HG03460 (cell line): ENCODE measurements at regions not wholly inside any gene's neighbourhood (a gene's known extent, or its start where the extent isn't known, plus 50 kb on each side); places are given as distances from the start of the nearest gene placed in this dataset.
"Not testable (repeated sequence)": the region's sequence is repeated elsewhere in the genome, so short reads cannot be mapped to it uniquely, and the experiment has no call there.

Source experiments
- ATAC-seq: cut with Tn5 transposase; IDR thresholded peaks from one replicate; pipeline ENCODE4 v1.9.1; 2021; ENCODE audit not compliant: unreplicated experiment

DNA sequence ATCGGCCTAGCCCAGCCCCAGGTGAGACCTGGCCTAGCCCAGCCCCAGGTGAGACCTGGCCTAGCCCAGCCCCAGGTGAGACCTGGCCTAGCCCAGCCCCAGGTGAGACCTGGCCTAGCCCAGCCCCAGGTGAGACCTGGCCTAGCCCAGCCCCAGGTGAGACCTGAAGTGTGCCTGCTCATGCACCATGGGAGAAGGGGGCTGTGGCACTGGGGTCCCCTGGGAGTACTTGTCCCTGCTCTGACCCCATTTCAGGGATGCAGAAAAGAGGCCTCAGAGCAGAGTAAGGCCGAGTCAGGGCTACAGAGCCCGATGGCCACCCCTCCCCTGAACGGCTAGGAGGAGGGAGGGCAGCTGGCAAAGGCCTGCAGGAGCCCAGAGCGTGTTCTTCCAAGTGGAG is 129.6 kb downstream of the CRYBB2 start:
- not testable (repeated sequence) for ATAC-seq

GRCh38 chr22:25350551-25350971 is 131.1 kb downstream of the CRYBB2 start:
- no peak for ATAC-seq

GRCh38 chr22:25351631-25352293 is 132.3 kb downstream of the CRYBB2 start:
- ATAC-seq = no peak

GRCh38 chr22:25352294-25352680 is 132.8 kb downstream of the CRYBB2 start:
- ATAC-seq = no peak

- no peak for ATAC-seq
Observed at GRCh38 chr22:25353516-25354445, 134.3 kb downstream of the CRYBB2 start.

- ATAC-seq = no peak
Observed at GRCh38 chr22:25354456-25354855, 135.0 kb downstream of the CRYBB2 start.

- no peak for ATAC-seq
Observed at GRCh38 chr22:25357132-25357455, 137.7 kb downstream of the CRYBB2 start.

GRCh38 chr22:25357606-25358420 is 138.4 kb downstream of the CRYBB2 start:
- ATAC-seq = no peak

DNA sequence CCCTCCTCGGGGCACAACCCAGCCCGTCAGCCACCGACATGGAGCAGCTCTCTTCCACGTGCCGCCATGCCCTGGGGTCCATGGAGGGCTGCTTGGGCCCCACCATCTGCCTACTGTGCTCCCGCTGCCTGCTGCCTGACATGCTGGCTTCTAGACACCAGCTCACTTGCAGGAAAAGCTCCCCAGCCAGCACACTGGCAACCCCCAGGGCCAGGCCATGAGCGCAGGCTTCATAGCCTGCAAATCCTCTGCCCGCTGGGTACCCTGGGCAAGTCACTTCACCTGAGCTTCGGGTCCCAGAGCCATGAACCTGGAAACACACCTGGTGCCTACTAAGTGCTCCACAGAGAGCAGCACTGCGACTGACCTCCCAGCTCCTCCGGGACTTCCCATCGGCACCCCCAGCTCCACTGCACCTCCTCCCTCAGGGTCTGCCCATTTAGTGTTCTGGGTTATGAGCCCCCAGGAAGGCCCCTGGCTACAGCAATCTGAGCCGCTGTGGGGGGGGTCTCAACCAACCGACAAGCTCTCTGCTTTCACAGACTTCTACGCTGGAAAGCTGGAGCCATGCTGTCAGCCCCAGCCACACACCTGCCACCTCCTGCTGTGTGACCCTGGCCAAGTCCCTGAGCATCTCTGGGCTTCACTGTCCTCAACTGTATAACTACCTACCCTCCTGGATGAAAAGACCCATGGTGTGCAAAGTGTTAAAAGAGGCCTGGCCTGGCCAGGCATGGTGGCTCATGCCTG is 139.2 kb downstream of the CRYBB2 start:
- ATAC-seq = no peak

DNA sequence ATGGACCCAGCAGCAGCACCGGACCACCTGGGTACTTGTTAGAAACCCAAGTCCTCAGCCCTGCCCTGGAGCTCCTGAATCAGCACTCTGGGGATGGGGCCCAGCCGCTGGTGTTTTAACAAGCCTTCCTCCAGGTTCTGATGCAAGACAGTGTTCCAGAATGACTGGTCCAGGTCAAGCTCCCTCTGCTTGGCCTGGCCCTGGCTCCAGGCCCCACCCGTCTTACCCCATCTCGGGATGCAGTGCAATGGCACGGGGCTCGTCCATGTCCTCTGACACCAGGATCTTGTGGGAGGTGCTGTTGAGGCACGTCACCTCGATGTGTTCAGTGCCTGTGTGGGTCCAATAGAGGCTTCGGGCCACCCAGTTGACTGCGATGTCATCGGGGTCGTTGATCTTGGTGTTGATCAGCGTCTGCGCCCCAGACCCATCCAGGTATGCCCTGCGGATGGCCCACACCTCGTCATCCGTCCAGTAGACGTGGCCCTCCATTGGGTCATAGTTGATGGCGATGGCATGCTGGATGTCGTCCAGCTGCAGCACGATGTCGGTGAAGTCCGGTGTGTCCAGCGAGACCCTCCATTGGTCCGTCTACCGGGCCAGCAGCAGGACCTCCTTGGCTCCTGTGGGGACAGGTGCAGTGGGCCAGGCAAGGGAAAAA is 140.3 kb downstream of the CRYBB2 start:
- no peak for ATAC-seq

DNA sequence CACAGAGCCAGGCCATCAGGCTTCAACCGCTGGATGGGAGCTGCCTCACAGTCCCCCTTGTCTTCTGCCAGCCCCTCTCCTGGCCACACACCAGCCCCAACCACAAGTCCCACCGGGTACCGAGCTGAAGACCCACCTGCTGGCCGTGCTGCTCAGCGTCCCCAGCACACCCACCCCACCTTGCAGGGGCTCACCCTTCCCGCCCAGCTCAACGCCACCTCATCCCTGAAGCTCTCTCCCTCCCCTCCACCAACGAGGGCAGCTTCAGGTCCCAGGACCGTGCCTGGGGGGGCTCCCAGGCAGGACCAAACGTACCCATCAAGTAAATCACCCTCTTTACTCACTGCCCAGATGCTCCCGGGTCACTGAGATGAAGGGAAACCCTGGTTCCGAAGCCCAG is 141.0 kb downstream of the CRYBB2 start:
- no peak for ATAC-seq

DNA sequence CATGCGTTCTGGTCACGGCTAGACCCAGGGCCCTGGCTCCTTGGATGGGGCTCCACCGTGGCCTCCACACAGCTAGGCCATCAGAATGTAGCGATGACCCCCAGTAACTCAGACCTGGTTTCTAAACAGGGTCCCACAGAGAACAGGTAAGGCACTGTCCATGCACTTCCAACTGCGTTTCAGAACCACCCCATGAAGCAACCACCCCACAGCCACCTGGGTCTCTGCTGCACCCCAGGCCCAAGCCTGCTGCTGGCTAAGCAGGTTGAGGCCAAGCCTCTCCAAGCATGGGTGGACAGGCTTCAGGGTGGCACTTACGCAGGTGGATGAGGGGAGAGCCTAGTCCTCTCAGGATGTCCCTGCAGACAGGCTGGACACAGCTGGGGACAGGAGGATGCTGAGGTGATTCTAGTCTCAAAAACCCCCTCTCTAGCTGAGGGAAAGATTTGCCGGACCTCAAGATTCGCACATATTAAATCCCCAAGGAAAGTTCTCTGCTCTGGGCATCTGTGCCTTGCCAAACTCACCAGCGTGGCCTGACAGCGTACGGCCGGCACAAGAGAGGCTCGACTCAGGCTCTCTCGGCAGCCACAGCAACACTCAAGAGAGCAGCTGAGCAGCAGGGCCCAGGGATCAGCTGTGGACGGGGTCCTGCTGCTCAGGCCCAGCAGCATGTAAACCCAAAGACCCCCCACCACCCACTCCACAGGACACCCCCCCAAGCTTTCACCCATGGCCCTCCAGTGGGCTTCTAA is 141.6 kb downstream of the CRYBB2 start:
- ATAC-seq = no peak

DNA sequence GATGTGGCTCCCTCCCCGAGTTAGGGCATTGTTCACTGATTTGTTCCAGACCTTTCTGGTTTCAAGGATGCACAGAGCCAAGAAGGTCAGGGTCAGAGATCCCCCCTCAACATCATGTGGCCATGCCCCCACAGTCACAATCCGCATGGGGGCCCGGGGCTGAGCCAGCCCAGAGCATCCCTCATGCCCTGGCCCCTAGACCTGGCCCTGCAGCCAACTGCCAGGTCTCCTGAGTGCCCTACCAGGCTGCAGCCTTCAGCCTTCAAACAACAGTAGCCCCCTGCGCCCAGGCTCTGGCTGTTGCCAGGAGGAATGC is 142.4 kb downstream of the CRYBB2 start:
- ATAC-seq = no peak

DNA sequence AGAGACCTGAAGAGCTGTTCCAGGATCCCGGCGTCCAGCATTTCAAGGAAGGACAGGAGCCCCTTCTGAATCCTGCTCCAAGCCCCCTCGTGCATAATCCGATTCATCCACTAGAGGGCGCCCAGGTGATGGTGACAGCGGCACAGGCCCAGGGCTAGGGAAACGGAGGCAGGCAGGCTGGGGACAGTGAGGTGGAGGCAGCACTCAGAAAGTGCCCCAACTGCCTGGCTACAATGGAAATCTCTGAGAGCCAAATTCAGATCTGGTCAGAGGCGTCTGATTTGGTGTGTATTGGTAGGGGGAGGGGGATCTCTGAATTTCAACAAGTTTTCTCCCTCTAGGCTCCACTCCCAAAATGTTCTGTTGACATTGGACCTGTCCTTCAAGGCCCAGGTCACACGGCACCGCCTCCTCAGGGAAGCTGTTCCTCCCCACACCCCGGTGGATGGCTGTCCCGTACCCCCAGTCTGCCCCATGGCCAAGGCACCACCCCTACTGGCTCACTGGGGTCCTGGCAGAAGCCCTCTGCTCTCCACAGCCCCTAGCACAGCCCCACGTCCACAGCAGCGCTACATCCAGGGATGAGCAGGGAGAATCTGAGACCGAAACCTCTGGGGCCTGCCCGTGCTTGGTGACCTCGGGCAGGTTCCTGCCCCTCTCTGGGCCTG is 142.9 kb downstream of the CRYBB2 start:
- ATAC-seq = no peak

GRCh38 chr22:25362883-25363240 is 143.4 kb downstream of the CRYBB2 start:
- ATAC-seq = no peak

DNA sequence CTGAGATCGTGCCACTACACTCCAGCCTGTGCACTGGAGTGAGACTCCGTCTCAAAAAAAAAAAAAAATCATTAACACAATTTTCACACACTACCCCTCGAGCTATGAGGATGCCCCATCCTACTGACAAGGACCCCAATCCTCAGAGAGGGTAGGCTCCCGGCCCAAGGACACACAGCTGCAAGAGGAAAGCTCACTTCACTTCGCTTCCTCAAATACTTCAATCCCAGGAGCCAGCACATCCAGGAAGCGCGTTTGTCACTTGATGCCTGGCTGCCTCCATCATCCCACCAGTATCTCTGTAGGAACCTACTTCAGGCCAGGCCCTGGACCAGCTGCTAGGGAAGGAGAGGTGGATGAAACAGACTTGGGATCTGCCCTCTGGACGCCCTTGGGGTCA is 144.0 kb downstream of the CRYBB2 start:
- ATAC-seq = no peak

GRCh38 chr22:25364281-25364680 is 144.8 kb downstream of the CRYBB2 start:
- ATAC-seq = no peak

DNA sequence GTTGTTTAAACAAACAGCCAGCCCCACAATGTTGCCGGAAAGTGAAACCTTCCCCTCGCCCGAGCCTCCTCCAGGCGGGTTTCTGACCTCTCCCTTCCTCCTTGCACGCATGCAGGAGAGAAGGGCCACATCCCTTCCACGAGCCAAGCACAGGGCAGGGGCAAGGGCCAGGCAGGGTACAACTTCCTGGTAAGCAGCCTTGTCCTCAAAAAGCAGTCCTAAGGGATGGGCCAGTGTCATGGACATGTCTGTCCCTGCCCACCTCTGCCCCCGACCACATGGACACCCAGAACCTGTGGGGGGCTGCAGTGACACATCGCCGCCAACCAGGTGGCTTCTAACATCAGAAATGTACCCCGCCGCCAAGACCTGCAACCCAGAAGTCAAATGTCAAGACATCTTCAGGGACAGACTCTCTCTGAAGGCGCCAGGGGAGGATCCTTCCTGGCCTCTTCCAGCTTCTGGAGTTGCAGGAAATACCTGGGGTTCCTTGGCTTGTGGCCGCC is 145.3 kb downstream of the CRYBB2 start:
- no peak for ATAC-seq
